Transverse colon (tissue), 4 donors: ENCODE measurements at regions not wholly inside any gene's neighbourhood (a gene's known extent, or its start where the extent isn't known, plus 50 kb on each side); places are given as distances from the start of the nearest gene placed in this dataset.

Experiments
- DNase-seq: peaks from one replicate; pipeline ENCODE4 v3.0.0-alpha.2; 2019
- H3K27ac ChIP-seq, 4 donors: fragments of 200-600 bp; sonication (generic); 2 replicates each; pipeline ENCODE4 v1.5.1; 2016 to 2018; ENCODE audit warnings: inconsistent platforms in 4 of 4
- H3K27me3 ChIP-seq: fragments of 200-600 bp; sonication (generic); 2 replicates; pipeline ENCODE4 v1.5.1; 2017; ENCODE audit warnings: inconsistent platforms
- H3K36me3 ChIP-seq, 4 donors: fragments of 200-600 bp; sonication (generic); 2 replicates each; pipeline ENCODE4 v1.5.1; 2017 to 2019; ENCODE audit warnings: inconsistent platforms in 4 of 4
- H3K4me1 ChIP-seq, 4 donors: fragments of 200-600 bp; sonication (generic); 2 replicates each; pipeline ENCODE4 v1.5.1; 2017 to 2020; ENCODE audit warnings: inconsistent platforms in 4 of 4
- H3K4me3 ChIP-seq, 4 donors: fragments of 200-600 bp; sonication (generic); 1 replicate in 1 of 4; 2 replicates in 3 of 4; pipeline versions ENCODE4 v1.5.1 to v1.6.1; 2017 to 2019; ENCODE audit warnings: inconsistent platforms in 4 of 4
- H3K9me3 ChIP-seq, 2 donors: fragments of 200-600 bp; sonication (generic); 2 replicates each; pipeline ENCODE4 v1.5.1; 2017 to 2019; ENCODE audit warnings: inconsistent platforms in 2 of 2
- CTCF ChIP-seq, 5 experiments: fragments of 200-600 bp in 3 of 5; fragments of 450-650 bp in 2 of 5; sonication (generic) in 3 of 5; IDR thresholded peaks; 1 replicate in 2 of 5; 2 replicates in 3 of 5; pipeline ENCODE4 v1.5.1; 2016 to 2017; ENCODE audit warnings: antibody characterized with exemption in 5 of 5, inconsistent platforms in 3 of 5, mild to moderate bottlenecking in 2 of 5, moderate library complexity in 1 of 5
- EP300 ChIP-seq: sonication (generic); formaldehyde crosslinking; IDR thresholded peaks from one replicate; pipeline ENCODE4 v1.6.1; 2017; ENCODE audit warnings: antibody characterized with exemption, low read depth
- POLR2A ChIP-seq: fragments of 450-650 bp; IDR thresholded peaks from one replicate; pipeline ENCODE4 v1.6.1; 2016; ENCODE audit warnings: antibody characterized with exemption, mild to moderate bottlenecking, moderate library complexity
- POLR2AphosphoS5 ChIP-seq, 3 donors: sonication (generic); formaldehyde crosslinking; IDR thresholded peaks; one replicate each; pipeline ENCODE4 v1.6.1; 2016; ENCODE audit warnings: antibody characterized with exemption in 3 of 3
- WGBS, 2 donors: methylation state at CpG; one replicate each; pipeline ENCODE4 v1.1.5; 2018; ENCODE audit warnings: low coverage in 1 of 2; 5-methylcytosine and 5-hydroxymethylcytosine counted together
- in situ Hi-C, 4 donors: fragments of 200-750 bp; cut with MboI; loops; one replicate each; pipeline versions ENCODE4 v1.15.0 to v1.15.1; 2017; ENCODE audit warnings: low sequenced_read_pairs in 3 of 4, low pct_ligation_motif_present in 1 of 4, low pct_unique_long_range_greater_than_20kb in 1 of 4
- intact Hi-C: fragments of 100-400 bp; cut with DNase I; formaldehyde crosslinking; loops from one replicate; pipeline ENCODE4 v1.15.1; 2023; ENCODE audit warnings: low total_unique reads

- no peak for DNase-seq
- no peaks in the 10 kb centered on the region for H3K4me1 ChIP-seq
- TF ChIP-seq CTCF (IDR thresholded peaks at IDR 0.05) (no peak), POLR2AphosphoS5 (IDR thresholded peaks at IDR 0.05) (no peak), POLR2A (no peak), EP300 (no peak)
- in situ Hi-C loops (no loop called here), intact Hi-C loops (no loop called here)
- H3K27me3 ChIP-seq: no peaks in the 10 kb centered on the region
- H3K4me3 ChIP-seq: no peak overlapping the region
- WGBS, 2 donors: 28 to 37% methylated on average over 2 of the region's 2 CpGs
- H3K9me3 ChIP-seq: no peaks in the 10 kb centered on the region
- H3K36me3 ChIP-seq: no peaks in the 10 kb centered on the region
- no peak overlapping the region for H3K27ac ChIP-seq
These were observed 126.4 kb upstream of the PLEKHA5 start for GRCh38 chr12:19003141-19003540.

GRCh38 chr12:19003987-19004619 lies 125.4 kb upstream of the PLEKHA5 start:
- no peaks in the 10 kb centered on the region for H3K27me3 ChIP-seq
- no peak overlapping the region for H3K27ac ChIP-seq
- in situ Hi-C loops (no loop called here), intact Hi-C loops (no loop called here)
- WGBS, 2 donors: 76 to 79% methylated on average over 4 of the region's 4 CpGs
- no peak for TF ChIP-seq POLR2AphosphoS5 (IDR thresholded peaks at IDR 0.05)
- H3K9me3 ChIP-seq: no peaks in the 10 kb centered on the region
- H3K4me1 ChIP-seq: no peaks in the 10 kb centered on the region
- H3K4me3 ChIP-seq: no peak overlapping the region
- no peak for DNase-seq
- no peaks in the 10 kb centered on the region for H3K36me3 ChIP-seq

- H3K9me3 ChIP-seq: no peaks in the 10 kb centered on the region
- H3K27me3 ChIP-seq: no peaks in the 10 kb centered on the region
- no peak for TF ChIP-seq CTCF (IDR thresholded peaks at IDR 0.05)
- no peak for TF ChIP-seq EP300
- TF ChIP-seq POLR2AphosphoS5 (IDR thresholded peaks at IDR 0.05): no peak
- WGBS, 2 donors: 96 to 100% methylated on average over 1 to 4 of the region's 4 CpGs
- DNase-seq: no peak
- no peak overlapping the region for H3K4me3 ChIP-seq
- no peaks in the 10 kb centered on the region for H3K4me1 ChIP-seq
- in situ Hi-C loops: no loop called here
- intact Hi-C loops: no loop called here
- H3K36me3 ChIP-seq: no peaks in the 10 kb centered on the region
- H3K27ac ChIP-seq: no peak overlapping the region
These were observed 124.2 kb upstream of the PLEKHA5 start for GRCh38 chr12:19005257-19005801.

GRCh38 chr12:19006626-19007137 lies 122.9 kb upstream of the PLEKHA5 start:
- no peaks in the 10 kb centered on the region for H3K27me3 ChIP-seq
- no peaks in the 10 kb centered on the region for H3K9me3 ChIP-seq
- WGBS, 2 donors: 73 to 80% methylated on average over 1 of the region's 1 CpG
- in situ Hi-C loops: no loop called here
- H3K27ac ChIP-seq: no peak overlapping the region
- no peaks in the 10 kb centered on the region for H3K4me1 ChIP-seq
- no peak overlapping the region for H3K4me3 ChIP-seq
- no peak for DNase-seq
- intact Hi-C loops: no loop called here
- H3K36me3 ChIP-seq: no peaks in the 10 kb centered on the region
- no peak for TF ChIP-seq POLR2A
- no peak for TF ChIP-seq EP300
- no peak for TF ChIP-seq CTCF (IDR thresholded peaks at IDR 0.05)
- no peak for TF ChIP-seq POLR2AphosphoS5 (IDR thresholded peaks at IDR 0.05)

GRCh38 chr12:19008102-19008501 lies 121.4 kb upstream of the PLEKHA5 start:
- in situ Hi-C loops: no loop called here
- H3K9me3 ChIP-seq: no peaks in the 10 kb centered on the region
- H3K27me3 ChIP-seq: no peaks in the 10 kb centered on the region
- no peaks in the 10 kb centered on the region for H3K36me3 ChIP-seq
- no peaks in the 10 kb centered on the region for H3K4me1 ChIP-seq
- intact Hi-C loops: no loop called here
- DNase-seq: no peak
- H3K4me3 ChIP-seq: no peak overlapping the region
- TF ChIP-seq CTCF (IDR thresholded peaks at IDR 0.05) (no peak), EP300 (no peak), POLR2AphosphoS5 (IDR thresholded peaks at IDR 0.05) (no peak), POLR2A (no peak)
- H3K27ac ChIP-seq: no peak overlapping the region
- 70 to 82% methylated on average over 2 of the region's 2 CpGs for WGBS, 2 donors
